Endothelial cell of umbilical vein (primary cell): ENCODE measurements at regions not wholly inside any gene's neighbourhood (a gene's known extent, or its start where the extent isn't known, plus 50 kb on each side); places are given as distances from the start of the nearest gene placed in this dataset.

Experiments
- BruUV-seq: library from RNA; stranded (reverse); fragments of 400-500 nt; replicated peaks from 2 replicates; lab custom pipeline; 2021; lab: Mats Ljungman, UMichigan
- CTCF ChIA-PET: fragments of 300-600, 350-600 bp; sonication (Branson Sonifier 250); formaldehyde crosslinking; loops from one replicate; lab custom pipeline; 2021; ENCODE audit warnings: antibody characterized with exemption, inconsistent platforms; lab: Charles Lee
- POLR2A ChIA-PET: fragments of 300-600, 350-600 bp; sonication (Branson Sonifier 250); formaldehyde crosslinking; loops from one replicate; lab custom pipeline; 2021; ENCODE audit warnings: antibody characterized with exemption, inconsistent platforms; lab: Charles Lee
- DNase-seq: peaks from one replicate; pipeline ENCODE4 v3.0.0-alpha.2; 2011; ENCODE audit warnings: low read depth, low spot score
- FAIRE-seq: peaks from 2 replicates; lab custom pipeline; 2011; peaks lifted over from hg19 to GRCh38; lab: Jason Lieb, UNC
- H2AFZ ChIP-seq: 2 replicates; pipeline ENCODE4 v1.6.0; 2012; ENCODE audit warnings: low read depth, low read length, control low read depth, inconsistent platforms
- H3K27ac ChIP-seq: 2 replicates; pipeline ENCODE4 v1.5.1; 2011; ENCODE audit warnings: low read depth, mild to moderate bottlenecking, control low read depth, low read length, moderate library complexity; ENCODE audit not compliant: insufficient read depth
- H3K27me3 ChIP-seq, 2 experiments: 2 replicates each; pipeline versions ENCODE4 v1.6.0 to v1.6.1; 2011; ENCODE audit warnings: low read length in 2 of 2, mixed read lengths in 1 of 2; ENCODE audit not compliant: control insufficient read depth in 2 of 2, insufficient read depth in 2 of 2
- H3K36me3 ChIP-seq, 2 experiments: 2 replicates in 1 of 2; 3 replicates in 1 of 2; pipeline ENCODE4 v1.5.1; 2011; ENCODE audit warnings: low read length in 2 of 2, mild to moderate bottlenecking in 1 of 2, moderate library complexity in 1 of 2; ENCODE audit not compliant: control insufficient read depth in 2 of 2, insufficient read depth in 2 of 2; ENCODE audit errors: extremely low read depth in 1 of 2
- H3K4me1 ChIP-seq: 3 replicates; pipeline ENCODE4 v1.5.1; 2011; ENCODE audit warnings: mild to moderate bottlenecking, low read length; ENCODE audit not compliant: control insufficient read depth, insufficient read depth; ENCODE audit errors: extremely low read depth
- H3K4me2 ChIP-seq: 2 replicates; pipeline ENCODE4 v1.6.1; 2011; ENCODE audit warnings: low read length, control low read depth, mixed read lengths; ENCODE audit not compliant: insufficient read depth
- H3K4me3 ChIP-seq, 3 experiments: fragments of 200-600 bp in 1 of 3; sonication (generic), shearing (Covaris generic) in 1 of 3; replicated peaks in 1 of 3; 2 replicates each; pipeline ENCODE4 v1.5.1; 2011 to 2016; ENCODE audit warnings: control low read depth in 3 of 3, low read length in 3 of 3, mild to moderate bottlenecking in 2 of 3, inconsistent platforms in 1 of 3, low read depth in 1 of 3, moderate library complexity in 1 of 3; ENCODE audit not compliant: insufficient read depth in 1 of 3
- H3K79me2 ChIP-seq: 2 replicates; pipeline ENCODE4 v1.6.0; 2012; ENCODE audit warnings: low read length, inconsistent platforms; ENCODE audit not compliant: control insufficient read depth, insufficient read depth
- H3K9ac ChIP-seq: replicated peaks from 2 replicates; pipeline ENCODE3; 2011; ENCODE audit warnings: low read length, control low read depth; ENCODE audit not compliant: insufficient read depth; ENCODE audit errors: extremely low read depth
- H3K9me1 ChIP-seq: replicated peaks from 3 replicates; pipeline ENCODE4 v1.6.0; 2011; ENCODE audit warnings: mild to moderate bottlenecking, low read length; ENCODE audit not compliant: control insufficient read depth, insufficient read depth; ENCODE audit errors: extremely low read depth
- H3K9me3 ChIP-seq: replicated peaks from 2 replicates; pipeline ENCODE4 v1.5.1; 2012; ENCODE audit warnings: low read length, inconsistent platforms; ENCODE audit not compliant: control insufficient read depth, insufficient read depth
- H4K20me1 ChIP-seq: replicated peaks from 2 replicates; pipeline ENCODE3; 2011; ENCODE audit warnings: mild to moderate bottlenecking, low read length; ENCODE audit not compliant: control insufficient read depth, insufficient read depth; ENCODE audit errors: extremely low read depth
- CTCF ChIP-seq, 2 donors: IDR thresholded peaks; 1 replicate in 1 of 2; 2 replicates in 1 of 2; pipeline ENCODE4 v1.5.1; 2011; ENCODE audit warnings: low read length in 2 of 2, mild to moderate bottlenecking in 2 of 2, moderate library complexity in 2 of 2, control low read depth in 1 of 2, inconsistent platforms in 1 of 2, low read depth in 1 of 2; ENCODE audit not compliant: insufficient read depth in 1 of 2; ENCODE audit errors: extremely low read depth in 1 of 2
- EZH2 ChIP-seq: IDR thresholded peaks from 2 replicates; pipeline ENCODE4 v1.6.1; 2012; ENCODE audit warnings: borderline replicate concordance, low read depth, mild to moderate bottlenecking, moderate library complexity, low read length, inconsistent platforms; ENCODE audit not compliant: severe bottlenecking
- GATA2 ChIP-seq: IDR thresholded peaks from 2 replicates; pipeline ENCODE4 v1.7.0; 2011; ENCODE audit warnings: low read depth, mild to moderate bottlenecking, moderate library complexity, mixed read lengths, low read length; ENCODE audit not compliant: insufficient read length, insufficient read depth
- JUN ChIP-seq: IDR thresholded peaks from 2 replicates; pipeline ENCODE4 v1.6.1; 2011; ENCODE audit warnings: borderline replicate concordance, low read depth; ENCODE audit not compliant: insufficient read length, insufficient read depth
- MYC ChIP-seq: IDR thresholded peaks from one replicate; pipeline ENCODE4 v1.6.1; 2011; ENCODE audit warnings: mild to moderate bottlenecking, low read depth, low read length
- POLR2AphosphoS5 ChIP-seq: IDR thresholded peaks from 2 replicates; pipeline ENCODE4 v1.6.1; 2012; ENCODE audit warnings: low read depth, mild to moderate bottlenecking, control low read depth, low read length, moderate library complexity; ENCODE audit not compliant: insufficient read depth
- dilution Hi-C: fragments of 300-500 bp; cut with MboI; formaldehyde crosslinking; loops from one replicate; pipeline ENCODE4 v1.15.0; 2019; ENCODE audit warnings: low sequenced_read_pairs; ENCODE audit not compliant: extremely low pct_ligation_motif_present
- intact Hi-C: fragments of 100-400 bp; cut with micrococcal nuclease; formaldehyde crosslinking; loops from one replicate; pipeline ENCODE4 v1.10.0; 2022

GRCh38 chr7:41463770-41464470 lies 239.0 kb downstream of the INHBA start:
- CTCF ChIA-PET: interaction anchor here (1.7 kb wide), 1 partner anchor 461 kb away, joined by 4 read pairs; no protein-coding TSS in a partner anchor
- no peak for FAIRE-seq
- no peaks in the 10 kb centered on the region for H3K79me2 ChIP-seq
- no peak overlapping the region for H3K9ac ChIP-seq
- no peak overlapping the region for H3K4me3 ChIP-seq
- no peaks in the 10 kb centered on the region for H3K4me1 ChIP-seq
- no peaks in the 10 kb centered on the region for H3K27me3 ChIP-seq
- no peaks in the 10 kb centered on the region for H3K9me3 ChIP-seq
- BruUV-seq: no TSS peak
- no peak for DNase-seq
- no peak overlapping the region for H3K4me2 ChIP-seq
- no peak for TF ChIP-seq MYC
- TF ChIP-seq GATA2: no peak
- TF ChIP-seq POLR2AphosphoS5: no peak
- no peak for TF ChIP-seq EZH2
- TF ChIP-seq JUN: no peak
- no peak for TF ChIP-seq CTCF (IDR thresholded peaks at IDR 0.05; ENCODE audit: extremely low read depth in 1 of 2, insufficient read depth in 1 of 2, low read depth in 1 of 2, low read length in 2 of 2)
- POLR2A ChIA-PET: no interaction called here
- no peaks in the 10 kb centered on the region for H3K36me3 ChIP-seq
- no peaks in the 10 kb centered on the region for H3K9me1 ChIP-seq
- no peaks in the 10 kb centered on the region for H4K20me1 ChIP-seq
- intact Hi-C loops (no loop called here), dilution Hi-C loops (no loop called here)
- H3K27ac ChIP-seq: no peak overlapping the region
- H2AFZ ChIP-seq: no peak overlapping the region
